OCI-LY1 (cell line): ENCODE measurements at regions not wholly inside any gene's neighbourhood (a gene's known extent, or its start where the extent isn't known, plus 50 kb on each side); places are given as distances from the start of the nearest gene placed in this dataset.
"Not testable (repeated sequence)": the region's sequence is repeated elsewhere in the genome, so short reads cannot be mapped to it uniquely, and the experiment has no call there.

Experiments used
- H2AFZ ChIP-seq: fragments of 200-600 bp; sonication (generic), shearing (Covaris generic); 2 replicates; pipeline ENCODE4 v1.6.0; 2014; ENCODE audit warnings: antibody characterized with exemption, mild to moderate bottlenecking, low read length
- H3F3A ChIP-seq: fragments of 200-600 bp; sonication (generic), shearing (Covaris generic); 2 replicates; pipeline ENCODE4 v1.6.0; 2014; ENCODE audit warnings: mild to moderate bottlenecking, antibody characterized with exemption, low read length, moderate library complexity; ENCODE audit not compliant: insufficient read depth
- H3K27ac ChIP-seq: fragments of 200-600 bp; sonication (generic); 2 replicates; pipeline ENCODE4 v1.5.1; 2014; ENCODE audit warnings: low read length, mixed run types, mild to moderate bottlenecking, low read depth; ENCODE audit not compliant: poor library complexity, severe bottlenecking
- H3K27me3 ChIP-seq: fragments of 200-600 bp; sonication (generic); 2 replicates; pipeline ENCODE4 v1.6.0; 2014; ENCODE audit warnings: antibody characterized with exemption, mild to moderate bottlenecking, low read length, moderate library complexity; ENCODE audit not compliant: insufficient read depth
- H3K36me3 ChIP-seq: fragments of 200-600 bp; sonication (generic); 2 replicates; pipeline ENCODE4 v1.6.1; 2014; ENCODE audit warnings: mild to moderate bottlenecking, antibody characterized with exemption, low read length, moderate library complexity, mixed read lengths; ENCODE audit not compliant: insufficient read depth
- H3K4me1 ChIP-seq: fragments of 200-600 bp; sonication (generic); 2 replicates; pipeline ENCODE4 v1.5.1; 2014; ENCODE audit warnings: mild to moderate bottlenecking, low read length, moderate library complexity; ENCODE audit not compliant: insufficient read depth, severe bottlenecking
- H3K4me2 ChIP-seq: fragments of 200-600 bp; sonication (generic), shearing (Covaris generic); 2 replicates; pipeline ENCODE4 v1.6.1; 2014; ENCODE audit warnings: low read length
- H3K4me3 ChIP-seq: fragments of 200-600 bp; sonication (generic); 2 replicates; pipeline ENCODE4 v1.5.1; 2014; ENCODE audit warnings: low read length, low read depth, mild to moderate bottlenecking, mixed read lengths; ENCODE audit not compliant: poor library complexity, severe bottlenecking
- H3K79me2 ChIP-seq: fragments of 200-600 bp; shearing (Covaris generic); 2 replicates; pipeline ENCODE4 v1.6.1; 2016; ENCODE audit warnings: mixed run types, low read length, mixed read lengths; ENCODE audit not compliant: insufficient read depth
- H3K9ac ChIP-seq: fragments of 200-600 bp; sonication (generic), shearing (Covaris generic); 2 replicates; pipeline ENCODE4 v1.6.1; 2014; ENCODE audit warnings: mild to moderate bottlenecking, low read length, mixed read lengths
- H3K9me2 ChIP-seq: fragments of 200-600 bp; sonication (generic), shearing (Covaris generic); 2 replicates; pipeline ENCODE4 v1.6.1; 2014; ENCODE audit warnings: low read depth, mild to moderate bottlenecking, low read length, mixed read lengths
- H3K9me3 ChIP-seq: fragments of 200-600 bp; shearing (Covaris generic); 2 replicates; pipeline ENCODE4 v1.6.1; 2014; ENCODE audit warnings: low read length, mixed read lengths
- H4K20me1 ChIP-seq: fragments of 200-600 bp; sonication (generic), shearing (Covaris generic); 2 replicates; pipeline ENCODE4 v1.6.0; 2016; ENCODE audit warnings: mild to moderate bottlenecking, low read length; ENCODE audit not compliant: insufficient read depth
- EZH2 ChIP-seq: fragments of 200-600 bp; sonication (generic), shearing (Covaris generic); IDR thresholded peaks from 2 replicates; pipeline ENCODE4 v1.8.0; 2017; ENCODE audit warnings: borderline replicate concordance, mixed run types, mild to moderate bottlenecking, antibody characterized with exemption, low read length, moderate library complexity, mixed read lengths
- TF ChIP-seq, protein P1 (sequence below): fragments of 200-600 bp; sonication (generic), shearing (Covaris generic); IDR thresholded peaks from 2 replicates; pipeline ENCODE4 v1.5.1; 2017; ENCODE audit warnings: mild to moderate bottlenecking, antibody characterized with exemption, low read length, moderate library complexity, mixed read lengths

DNA sequence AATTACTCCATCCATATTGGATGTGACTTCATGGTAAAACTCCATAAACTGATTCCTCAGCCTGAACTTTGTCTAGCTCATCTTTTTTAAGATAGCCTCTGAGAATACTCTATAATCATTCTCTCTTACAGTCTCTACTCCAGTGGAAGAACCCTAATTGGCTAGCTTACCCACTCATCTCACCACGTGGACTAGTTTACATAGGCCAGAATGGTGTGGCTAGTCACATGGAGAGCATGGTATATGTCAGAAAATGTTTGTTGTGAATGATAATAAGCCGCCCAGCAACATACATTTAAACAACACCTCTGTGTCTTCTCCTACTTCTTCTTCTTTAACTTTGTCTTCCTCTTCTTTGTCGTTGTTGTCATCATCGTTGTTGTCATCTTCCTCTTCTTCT, 389.2 kb upstream of the LRRC3B start:
- no peak overlapping the region for H2AFZ ChIP-seq
- H3K9me2 ChIP-seq, result no peaks in the 10 kb centered on the region
- H3K4me3 ChIP-seq, result no peak overlapping the region
- H3K9ac ChIP-seq, result no peak overlapping the region
- no peaks in the 10 kb centered on the region for H4K20me1 ChIP-seq
- no peaks in the 10 kb centered on the region for H3K36me3 ChIP-seq
- H3K9me3 ChIP-seq, result no peaks in the 10 kb centered on the region
- TF ChIP-seq EZH2, result no peak
- H3K4me1 ChIP-seq, result no peaks in the 10 kb centered on the region
- H3K79me2 ChIP-seq, result no peaks in the 10 kb centered on the region
- no peak overlapping the region for H3K27ac ChIP-seq
- H3K4me2 ChIP-seq, result no peak overlapping the region
- H3K27me3 ChIP-seq, result no peaks in the 10 kb centered on the region
- no peaks in the 10 kb centered on the region for H3F3A ChIP-seq

DNA sequence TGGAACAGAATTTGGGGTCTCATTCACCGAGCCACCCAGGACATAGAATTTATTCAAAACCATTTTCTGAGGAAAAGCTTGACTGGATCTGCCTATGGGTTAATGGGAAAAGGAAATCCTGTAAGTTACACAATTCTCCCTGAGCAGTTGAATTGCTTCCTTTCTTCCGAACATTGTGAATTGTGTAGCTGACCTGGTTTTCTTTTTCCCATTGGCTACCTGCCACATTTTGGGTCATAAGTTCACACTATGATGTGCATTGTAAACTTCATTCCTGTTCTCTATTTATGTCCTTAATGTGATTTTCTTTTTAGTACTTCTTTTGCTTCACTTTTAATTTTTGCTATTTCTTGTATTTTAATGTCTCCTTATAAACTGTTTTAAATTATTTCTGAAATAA, 386.0 kb upstream of the LRRC3B start:
- H3K4me2 ChIP-seq, result no peak overlapping the region
- TF ChIP-seq, protein P1, sequence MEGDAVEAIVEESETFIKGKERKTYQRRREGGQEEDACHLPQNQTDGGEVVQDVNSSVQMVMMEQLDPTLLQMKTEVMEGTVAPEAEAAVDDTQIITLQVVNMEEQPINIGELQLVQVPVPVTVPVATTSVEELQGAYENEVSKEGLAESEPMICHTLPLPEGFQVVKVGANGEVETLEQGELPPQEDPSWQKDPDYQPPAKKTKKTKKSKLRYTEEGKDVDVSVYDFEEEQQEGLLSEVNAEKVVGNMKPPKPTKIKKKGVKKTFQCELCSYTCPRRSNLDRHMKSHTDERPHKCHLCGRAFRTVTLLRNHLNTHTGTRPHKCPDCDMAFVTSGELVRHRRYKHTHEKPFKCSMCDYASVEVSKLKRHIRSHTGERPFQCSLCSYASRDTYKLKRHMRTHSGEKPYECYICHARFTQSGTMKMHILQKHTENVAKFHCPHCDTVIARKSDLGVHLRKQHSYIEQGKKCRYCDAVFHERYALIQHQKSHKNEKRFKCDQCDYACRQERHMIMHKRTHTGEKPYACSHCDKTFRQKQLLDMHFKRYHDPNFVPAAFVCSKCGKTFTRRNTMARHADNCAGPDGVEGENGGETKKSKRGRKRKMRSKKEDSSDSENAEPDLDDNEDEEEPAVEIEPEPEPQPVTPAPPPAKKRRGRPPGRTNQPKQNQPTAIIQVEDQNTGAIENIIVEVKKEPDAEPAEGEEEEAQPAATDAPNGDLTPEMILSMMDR, result no peak
- TF ChIP-seq EZH2, result no peak

DNA sequence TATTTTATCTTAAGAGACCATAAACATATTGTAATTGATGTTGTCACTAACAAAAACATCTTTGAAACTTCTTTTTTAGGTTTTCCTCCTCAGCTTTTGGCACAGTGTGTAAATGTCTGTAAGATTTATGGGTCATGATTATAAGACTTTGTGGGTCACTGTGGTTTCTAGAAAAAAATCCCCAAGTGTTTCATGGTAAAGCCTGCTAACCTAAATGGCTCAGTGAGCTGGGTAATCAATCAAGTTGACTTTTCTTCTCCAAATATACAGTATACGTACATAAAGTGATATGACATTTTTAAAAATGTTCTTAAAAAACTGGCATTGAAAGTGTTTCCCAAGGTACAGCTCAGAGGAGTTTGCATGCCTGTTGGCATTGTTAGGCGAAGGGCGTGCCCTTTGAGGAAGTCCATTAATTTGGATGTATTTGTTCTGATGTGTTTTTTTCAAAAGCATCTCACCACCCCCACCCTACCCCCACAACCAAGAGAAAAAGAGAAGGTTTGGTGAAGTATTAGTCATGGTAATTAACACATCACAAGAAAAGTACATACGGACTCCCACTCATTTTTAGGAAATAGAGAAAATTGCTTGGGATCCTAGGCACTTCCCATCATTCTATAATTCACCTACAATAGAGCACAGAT, 385.4 kb upstream of the LRRC3B start:
- Histone ChIP-seq H3K36me3 (no peaks in the 10 kb centered on the region), H3K27me3 (no peaks in the 10 kb centered on the region), H3K9ac (no peak overlapping the region), H3K79me2 (no peaks in the 10 kb centered on the region), H3K4me1 (no peaks in the 10 kb centered on the region), H3K4me2 (no peak overlapping the region), H2AFZ (no peak overlapping the region), H3K4me3 (no peak overlapping the region), H3F3A (no peaks in the 10 kb centered on the region), H4K20me1 (no peaks in the 10 kb centered on the region), H3K27ac (no peak overlapping the region), H3K9me3 (no peaks in the 10 kb centered on the region), H3K9me2 (no peaks in the 10 kb centered on the region)
- no peak for TF ChIP-seq EZH2
- TF ChIP-seq, protein P1, result no peak

More for the DNA sequence above, 386.0 kb upstream of the LRRC3B start:
- H3K4me1 ChIP-seq, result no peaks in the 10 kb centered on the region
- no peak overlapping the region for H3K27ac ChIP-seq
- no peak overlapping the region for H3K9ac ChIP-seq
- H2AFZ ChIP-seq, result no peak overlapping the region
- no peaks in the 10 kb centered on the region for H3F3A ChIP-seq
- no peaks in the 10 kb centered on the region for H3K27me3 ChIP-seq
- H3K9me3 ChIP-seq, result no peaks in the 10 kb centered on the region
- no peaks in the 10 kb centered on the region for H3K9me2 ChIP-seq
- no peak overlapping the region for H3K4me3 ChIP-seq
- H4K20me1 ChIP-seq, result no peaks in the 10 kb centered on the region
- H3K79me2 ChIP-seq, result no peaks in the 10 kb centered on the region
- no peaks in the 10 kb centered on the region for H3K36me3 ChIP-seq

DNA sequence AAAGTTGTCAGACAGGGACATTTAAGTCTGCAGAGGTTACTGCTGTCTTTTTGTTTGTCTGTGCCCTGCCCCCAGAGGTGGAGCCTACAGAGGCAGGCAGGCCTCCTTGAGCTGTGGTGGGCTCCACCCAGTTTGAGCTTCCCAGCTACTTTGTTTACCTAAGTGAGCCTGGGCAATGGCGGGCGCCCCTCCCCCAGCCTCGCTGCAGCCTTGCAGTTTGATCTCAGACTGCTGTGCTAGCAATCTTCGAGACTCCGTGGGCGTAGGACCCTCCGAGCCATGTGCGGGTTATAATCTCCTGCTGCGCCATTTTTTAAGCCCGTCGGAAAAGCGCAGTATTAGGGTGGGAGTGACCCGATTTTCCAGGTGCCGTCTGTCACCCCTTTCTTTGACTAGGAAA, 378.0 kb upstream of the LRRC3B start:
- H3K9me3 ChIP-seq, result not testable (repeated sequence)

More for the DNA sequence above, 378.0 kb upstream of the LRRC3B start:
- H3K27ac ChIP-seq, H3K4me1 ChIP-seq, H3K4me2 ChIP-seq, H3K36me3 ChIP-seq, H3K79me2 ChIP-seq, H3F3A ChIP-seq, H3K4me3 ChIP-seq, H2AFZ ChIP-seq, H3K27me3 ChIP-seq, H3K9ac ChIP-seq, H3K9me2 ChIP-seq, H4K20me1 ChIP-seq: not testable (repeated sequence)
